Renal cortex interstitium (tissue), 11 donors: ENCODE measurements at regions not wholly inside any gene's neighbourhood (a gene's known extent, or its start where the extent isn't known, plus 50 kb on each side); places are given as distances from the start of the nearest gene placed in this dataset.
"Not testable (repeated sequence)": the region's sequence is repeated elsewhere in the genome, so short reads cannot be mapped to it uniquely, and the experiment has no call there.

Source experiments
- DNase-seq, 11 donors: peaks; one replicate each; pipeline ENCODE4 v3.0.0-alpha.2; 2013; ENCODE audit warnings: low read depth in 9 of 11, low spot score in 4 of 11; ENCODE audit errors: extremely low read depth in 1 of 11

- no peak for DNase-seq
Measured at GRCh38 chr12:31796270-31796951, 67.6 kb upstream of the AMN1 start.

GRCh38 chr12:31794745-31795144 is 65.9 kb upstream of the AMN1 start:
- DNase-seq = no peak

DNA sequence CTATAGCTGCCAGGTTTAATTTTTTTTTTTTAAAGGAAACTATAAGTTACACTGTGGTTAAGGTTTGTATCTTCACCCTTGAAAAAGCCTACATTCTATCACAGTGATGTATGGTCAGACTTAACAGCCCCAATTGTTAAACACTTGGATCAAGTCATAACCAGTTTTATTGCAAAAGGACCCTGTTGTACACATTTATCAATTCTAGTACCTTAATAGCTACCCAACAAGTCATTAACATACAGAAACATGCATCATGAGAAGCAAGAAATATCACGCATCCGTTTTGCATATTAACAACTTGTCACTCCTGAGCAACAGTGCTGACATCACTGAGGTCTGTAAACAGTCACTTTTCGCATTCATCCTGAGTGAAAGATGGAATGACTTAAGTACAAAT is 62.4 kb upstream of the AMN1 start:
- DNase-seq = not testable (repeated sequence)

DNA sequence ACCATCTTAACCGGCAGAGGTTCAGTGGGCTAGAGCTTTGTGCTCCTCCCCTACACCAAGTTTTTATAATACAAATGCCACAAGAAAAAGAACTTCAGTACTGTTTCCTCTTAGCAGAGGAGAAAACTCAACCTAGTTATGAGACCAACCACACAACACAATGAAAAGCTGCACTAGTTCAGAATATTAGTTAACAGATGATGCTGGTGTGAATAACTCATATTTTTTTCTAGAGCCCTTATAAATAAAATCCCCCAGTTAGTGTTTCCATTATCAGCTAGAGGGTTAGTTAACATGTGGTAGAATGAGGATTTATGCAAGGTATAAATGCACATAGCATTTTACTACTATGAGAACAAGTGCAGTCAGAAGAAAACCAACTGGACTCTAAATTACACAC is 61.9 kb upstream of the AMN1 start:
- DNase-seq = no peak

DNA sequence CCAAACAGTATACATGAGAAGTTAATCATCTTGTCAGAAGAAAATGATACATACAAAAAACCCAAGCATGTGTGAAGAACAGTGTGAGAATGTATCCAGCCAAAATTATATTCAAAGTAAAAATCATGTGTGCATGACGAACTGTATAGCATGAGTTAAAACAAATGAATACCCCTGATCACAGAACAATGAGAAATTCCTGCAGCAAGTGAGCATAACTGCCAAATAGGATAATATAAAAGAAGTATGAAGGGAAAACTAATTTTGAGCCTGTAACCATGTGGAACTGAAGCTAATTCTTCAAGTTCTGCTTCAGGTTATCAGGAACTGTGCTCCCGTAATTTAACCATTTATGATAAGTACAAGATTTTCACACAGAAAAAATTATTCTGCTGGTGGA is 56.5 kb upstream of the AMN1 start:
- DNase-seq = no peak

- no peak for DNase-seq
Measured at GRCh38 chr12:31783996-31784645, 55.3 kb upstream of the AMN1 start.

GRCh38 chr12:31783556-31783955 is 54.7 kb upstream of the AMN1 start:
- DNase-seq = no peak

- no peak for DNase-seq
Measured at GRCh38 chr12:31781894-31782540, 53.2 kb upstream of the AMN1 start.

- no peak for DNase-seq
Measured at GRCh38 chr12:31780096-31780495, 51.3 kb upstream of the AMN1 start.

GRCh38 chr12:31778687-31779086 is 49.9 kb upstream of the AMN1 start:
- no peak for DNase-seq
